ENCODE measurements at regions not wholly inside any gene's neighbourhood (a gene's known extent, or its start where the extent isn't known, plus 50 kb on each side); places are given as distances from the start of the nearest gene placed in this dataset.

- POLR2A ChIA-PET (ENCODE audit: unreplicated experiment), result no interaction called here
- Histone ChIP-seq H3K14ac (replicated peaks; ENCODE audit: low read depth, low read length) (0 out of 2 replicates have a peak overlapping the region, but pooled peaks have one; percentile 18), H4K20me1 (ENCODE audit: insufficient read depth, low read length) (no peaks in the 10 kb centered on the region), H3K9me1 (ENCODE audit: insufficient read depth, low read length) (no peaks in the 10 kb centered on the region), H2BK5ac (ENCODE audit: low read depth, low read length, poor library complexity, severe bottlenecking) (no peak overlapping the region), H3K9ac (ENCODE audit: low read depth, low read length) (no peak overlapping the region), H2BK120ac (ENCODE audit: low read depth, low read length) (peak overlapping the region; percentile 67; the same call in 1 of the 2 replicates), H3K56ac (ENCODE audit: extremely low read depth, insufficient read depth, low read length) (no peak overlapping the region), H3K27me3 (ENCODE audit: control insufficient read depth, insufficient read depth, low read length) (no peaks in the 10 kb centered on the region), H4K91ac (ENCODE audit: insufficient read depth, low read depth, low read length) (peak overlapping the region; percentile 70; the same call in 1 of the 2 replicates), H2BK20ac (ENCODE audit: low read depth, low read length) (peak overlapping the region; percentile 43; the same call in 1 of the 2 replicates), H2BK15ac (ENCODE audit: low read depth, low read length) (peak overlapping the region; percentile 34; the same call in 1 of the 3 replicates), H2AK9ac (replicated peaks; ENCODE audit: low read depth, low read length, poor library complexity) (peak overlapping the region; percentile 16), H3K79me1 (ENCODE audit: low read depth in 1 of 2, low read length in 2 of 2) (no peaks in the 10 kb centered on the region), H3K4me2 (ENCODE audit: low read depth, low read length) (no peak overlapping the region), H3K4ac (ENCODE audit: low read depth, low read length) (no peak overlapping the region; the same call in 1 of the 2 replicates), H4K8ac (ENCODE audit: low read depth in 2 of 2, low read length in 2 of 2) (0 out of 4 replicates have a peak overlapping the region, but pooled peaks of 1 of the 2 experiments have one; percentile 9), H2AFZ (replicated peaks; ENCODE audit: low read length, poor library complexity) (no peak overlapping the region), H3K9me3 (ENCODE audit: control insufficient read depth, insufficient read depth, low read length) (no peaks in the 10 kb centered on the region), H2AK5ac (ENCODE audit: low read depth, low read length) (peak overlapping the region; percentile 11; the same call in 1 of the 2 replicates), H3K4me3 (ENCODE audit: insufficient read depth, low read depth, low read length) (no peak overlapping the region), H3K23ac (ENCODE audit: low read depth, low read length) (no peak overlapping the region), H4K5ac (ENCODE audit: low read depth, low read length) (no peak overlapping the region), H3K27ac (ENCODE audit: insufficient read depth, low read length) (no peak overlapping the region), H3K18ac (ENCODE audit: low read depth, low read length) (no peak overlapping the region), H3K36me3 (ENCODE audit: control insufficient read depth, insufficient read depth, low read length) (no peaks in the 10 kb centered on the region), H3K4me1 (ENCODE audit: control insufficient read depth, insufficient read depth, low read length) (no peaks in the 10 kb centered on the region; the same call in 1 of the 2 replicates)
- intact Hi-C loops (cut with micrococcal nuclease), result no loop called here
- no peak for ATAC-seq (ENCODE audit: low read depth)
- BruUV-seq (replicated peaks), result no TSS peak
- CTCF ChIA-PET, result no interaction called here
- TF ChIP-seq NFE2L2 (IDR thresholded peaks at IDR 0.05; ENCODE audit: low read depth, low read length) (no peak), ELK1 (IDR thresholded peaks at IDR 0.05; ENCODE audit: borderline replicate concordance, low read depth, low read length) (no peak), CTCF (conservative IDR thresholded peaks at IDR 0.05; ENCODE audit: low read depth, low read length) (no peak), RCOR1 (IDR thresholded peaks at IDR 0.05; ENCODE audit: insufficient replicate concordance, low read length) (no peak), CEBPB (IDR thresholded peaks at IDR 0.05; ENCODE audit: low read depth, low read length) (no peak), BHLHE40 (IDR thresholded peaks at IDR 0.05; ENCODE audit: low read depth, low read length) (no peak), RAD21 (IDR thresholded peaks at IDR 0.05; ENCODE audit: low read length) (no peak), MXI1 (IDR thresholded peaks at IDR 0.05; ENCODE audit: borderline replicate concordance, low read depth, low read length) (no peak), MAFK (IDR thresholded peaks at IDR 0.05; ENCODE audit: low read depth, low read length) (no peak), RFX5 (IDR thresholded peaks at IDR 0.05; ENCODE audit: low read depth, low read length) (no peak), MAZ (IDR thresholded peaks at IDR 0.05; ENCODE audit: borderline replicate concordance, low read depth, low read length) (no peak), POLR2A (IDR thresholded peaks at IDR 0.05; ENCODE audit: low read depth, low read length) (no peak), FOS (IDR thresholded peaks at IDR 0.05; ENCODE audit: low read depth, low read length) (no peak), USF2 (IDR thresholded peaks at IDR 0.05; ENCODE audit: low read depth, low read length) (no peak), SMC3 (IDR thresholded peaks at IDR 0.05; ENCODE audit: low read depth, low read length) (no peak), CHD1 (IDR thresholded peaks at IDR 0.05; ENCODE audit: low read depth, low read length) (no peak)
- peak; percentile 2 for DNase-seq
- in situ Hi-C loops (cut with MboI; ENCODE audit: low sequenced_read_pairs), result no loop called here
- dilution Hi-C loops (cut with HindIII; ENCODE audit: low sequenced_read_pairs, unreplicated experiment), result no loop called here
Observed at GRCh38 chr7:119665796-119666195, 607.2 kb upstream of the KCND2 start.

Data from IMR-90 (cell line).